Skin epidermis (tissue), 12 donors: ENCODE measurements at regions not wholly inside any gene's neighbourhood (a gene's known extent, or its start where the extent isn't known, plus 50 kb on each side); places are given as distances from the start of the nearest gene placed in this dataset.
"Not testable (repeated sequence)": the region's sequence is repeated elsewhere in the genome, so short reads cannot be mapped to it uniquely, and the experiment has no call there.

Experiments
- H3K27ac ChIP-seq, 21 experiments: fragments of 200-600 bp; sonication (generic) in 11 of 21; one replicate each; pipeline ENCODE4 v1.5.0; 2020; ENCODE audit warnings: mild to moderate bottlenecking in 3 of 21, inconsistent platforms in 2 of 21, moderate library complexity in 2 of 21
- H3K4me3 ChIP-seq, 7 experiments: fragments of 200-600 bp; sonication (generic) in 2 of 7; one replicate each; pipeline ENCODE4 v1.5.0; 2020; ENCODE audit warnings: inconsistent platforms in 2 of 7, mild to moderate bottlenecking in 2 of 7, moderate library complexity in 1 of 7

DNA sequence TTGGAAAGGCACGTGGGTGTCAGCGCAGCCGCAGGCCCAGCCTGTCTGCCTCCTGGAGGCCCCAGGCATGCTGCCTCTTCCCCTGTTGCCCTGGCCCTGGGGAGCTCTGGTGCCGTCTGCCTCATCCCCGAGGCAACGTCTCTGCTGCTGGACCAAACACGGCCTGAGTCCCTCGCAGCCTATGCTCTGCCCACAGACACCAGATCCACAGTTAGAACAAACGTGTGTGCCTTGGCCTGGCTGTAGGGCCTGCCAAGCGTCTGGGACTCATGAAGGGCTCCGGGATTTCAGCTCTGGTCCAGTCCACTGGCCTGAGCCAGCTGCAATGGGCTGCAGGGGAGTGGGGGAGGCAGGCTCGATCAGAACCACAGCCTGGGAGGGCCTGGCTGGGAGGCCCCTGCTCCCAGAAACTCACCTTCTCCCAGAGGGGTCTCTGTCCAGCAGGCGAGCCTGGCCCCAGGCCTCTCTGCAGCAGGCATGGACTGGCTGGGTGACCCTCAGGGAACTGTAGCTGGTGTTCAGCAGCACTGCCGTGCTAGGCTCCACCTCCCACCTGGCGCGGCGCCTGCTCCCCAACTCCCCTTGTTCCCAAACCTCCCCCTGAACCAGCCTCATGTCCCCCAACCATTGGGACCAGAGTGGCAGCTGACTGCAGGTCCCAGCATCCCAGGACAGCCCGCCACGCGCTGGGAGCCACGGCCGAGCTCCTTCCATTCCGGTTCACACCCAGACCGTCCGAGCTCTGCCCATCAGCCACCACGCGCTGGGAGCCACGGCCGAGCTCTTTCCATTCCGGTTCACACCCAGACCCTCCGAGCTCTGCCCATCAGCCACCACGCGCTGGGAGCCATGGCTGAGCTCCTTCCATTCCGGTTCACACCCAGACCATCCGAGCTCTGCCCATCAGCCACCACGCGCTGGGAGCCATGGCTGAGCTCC lies 197.0 kb downstream of the DLL1 start:
- no peak overlapping the region for H3K27ac ChIP-seq
- H3K4me3 ChIP-seq = no peak overlapping the region

DNA sequence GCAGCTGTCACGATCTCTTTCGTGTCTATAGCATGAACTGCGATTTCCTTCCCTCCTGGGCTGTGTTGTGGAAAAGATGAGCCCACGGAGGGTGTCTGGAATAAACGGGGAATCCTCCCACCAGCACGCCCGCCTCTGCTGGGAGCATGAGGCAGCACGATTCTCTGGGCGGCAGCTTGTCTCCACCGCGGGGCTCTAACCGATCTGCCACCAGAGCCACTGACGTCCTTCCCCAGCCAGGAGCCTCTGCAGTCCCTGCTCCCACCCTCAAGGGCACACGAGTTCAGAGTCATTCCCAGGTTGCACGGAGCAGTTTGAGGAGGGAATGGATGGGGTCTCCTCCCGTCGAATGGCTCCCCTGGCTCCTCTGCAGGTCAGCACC lies 197.6 kb downstream of the DLL1 start:
- Histone ChIP-seq H3K4me3 (no peak overlapping the region), H3K27ac (no peak overlapping the region)

DNA sequence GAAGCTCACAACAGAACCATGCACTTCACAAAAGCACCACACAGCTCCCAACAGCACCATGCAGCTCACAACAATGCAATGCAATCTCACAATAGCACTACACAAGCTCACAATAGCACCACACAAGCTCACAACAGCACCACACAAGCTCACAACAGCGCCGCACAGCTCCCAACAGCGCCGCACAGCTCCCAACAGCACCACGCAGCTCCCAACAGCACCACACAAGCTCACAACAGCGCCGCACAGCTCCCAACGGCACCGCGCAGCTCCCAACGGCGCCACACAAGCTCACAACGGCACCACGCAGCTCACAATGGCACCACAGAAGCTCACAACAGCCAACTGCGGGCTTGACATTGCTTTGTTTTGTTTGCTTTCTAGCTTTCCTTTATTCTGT lies 198.1 kb downstream of the DLL1 start:
- Histone ChIP-seq H3K4me3 (no peak overlapping the region), H3K27ac (no peak overlapping the region)

DNA sequence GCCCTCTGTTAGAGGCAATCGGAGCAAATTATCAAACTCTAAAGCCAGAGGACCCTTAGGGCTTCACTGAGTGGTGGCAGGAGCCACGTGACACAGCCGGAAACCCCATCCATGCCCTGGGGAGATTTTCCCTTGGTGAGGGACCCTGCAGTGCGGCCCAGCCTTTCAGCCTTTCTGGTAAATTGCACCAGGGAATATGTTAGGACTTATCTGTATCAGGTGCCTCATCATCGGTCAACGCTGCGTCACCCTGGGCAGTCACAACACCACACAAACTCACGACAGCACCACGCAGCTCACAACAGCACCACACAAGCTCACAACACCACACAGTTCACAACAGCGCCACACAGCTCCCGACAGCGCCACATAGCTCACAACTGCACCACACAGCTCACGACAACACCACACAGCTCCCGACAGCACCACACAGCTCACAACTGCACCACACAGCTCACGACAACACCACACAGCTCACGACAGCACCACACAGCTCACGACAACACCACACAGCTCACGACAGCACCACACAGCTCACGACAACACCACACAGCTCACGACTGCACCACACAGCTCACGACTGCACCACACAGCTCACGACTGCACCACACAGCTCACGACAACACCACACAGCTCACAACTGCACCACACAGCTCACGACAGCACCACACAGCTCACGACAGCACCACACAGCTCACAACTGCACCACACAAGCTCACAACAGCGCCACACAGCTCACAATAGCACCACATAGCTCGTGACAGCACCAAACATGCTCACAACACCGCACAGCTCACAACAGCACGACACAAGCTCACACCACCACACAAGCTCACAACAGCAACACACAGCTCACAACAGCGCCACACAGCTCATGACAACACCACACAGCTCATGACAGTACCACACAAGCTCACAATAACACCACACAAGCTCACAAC lies 199.0 kb downstream of the DLL1 start:
- H3K4me3 ChIP-seq = no peak overlapping the region
- H3K27ac ChIP-seq = no peak overlapping the region

DNA sequence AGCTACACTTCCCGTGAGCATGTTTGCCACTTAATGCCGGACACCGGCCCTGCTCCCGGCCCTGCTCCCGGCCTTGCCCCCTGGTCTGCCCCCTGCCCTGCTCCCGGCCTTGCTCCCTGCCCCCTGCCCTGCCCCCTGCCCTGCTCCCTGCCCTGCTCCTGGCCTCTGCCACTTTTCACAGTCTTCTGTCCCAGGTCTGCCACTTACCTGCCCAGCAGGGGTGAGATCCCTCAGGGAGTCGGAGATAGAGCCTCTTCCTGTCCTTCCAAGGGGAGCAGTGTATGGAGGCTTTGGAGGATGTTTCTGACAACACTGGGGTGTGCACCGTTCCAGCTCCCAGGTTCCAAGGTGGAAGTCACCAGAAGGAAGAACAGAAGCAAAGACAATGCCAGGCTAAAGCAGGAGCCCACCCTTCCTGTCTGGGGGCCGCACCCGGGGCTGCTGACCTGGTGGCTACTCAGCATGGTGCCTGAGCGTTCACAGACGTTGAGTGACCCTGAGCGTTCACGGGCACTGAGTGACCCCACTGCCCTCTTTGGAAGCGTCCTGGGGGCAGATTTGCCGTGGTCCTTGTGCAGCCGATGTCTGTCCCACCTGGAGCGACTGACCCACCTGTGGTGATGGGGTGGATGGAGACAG lies 199.8 kb downstream of the DLL1 start:
- Histone ChIP-seq H3K27ac (no peak overlapping the region), H3K4me3 (no peak overlapping the region)

DNA sequence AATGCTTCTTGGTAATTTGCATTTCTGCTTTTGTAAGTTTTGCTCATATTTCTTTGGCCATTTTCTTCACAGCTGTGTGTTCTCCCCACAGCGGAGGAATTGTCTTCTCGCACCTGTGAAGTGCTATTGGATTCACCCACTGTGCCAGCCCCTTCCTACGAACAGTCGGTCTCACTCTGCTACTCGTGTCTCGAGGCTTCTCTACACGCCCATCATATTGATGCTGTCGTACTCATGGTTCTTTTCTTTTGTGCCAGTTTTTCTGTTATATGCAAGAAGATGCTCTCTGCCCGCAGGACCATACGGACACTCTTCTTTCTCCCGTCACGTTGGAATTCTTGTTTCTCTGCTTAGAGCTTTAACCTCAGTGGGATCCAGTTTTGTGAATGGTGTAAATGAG lies 200.3 kb downstream of the DLL1 start:
- H3K27ac ChIP-seq = peak overlapping the region in 1 of 21 experiments; percentile 59

DNA sequence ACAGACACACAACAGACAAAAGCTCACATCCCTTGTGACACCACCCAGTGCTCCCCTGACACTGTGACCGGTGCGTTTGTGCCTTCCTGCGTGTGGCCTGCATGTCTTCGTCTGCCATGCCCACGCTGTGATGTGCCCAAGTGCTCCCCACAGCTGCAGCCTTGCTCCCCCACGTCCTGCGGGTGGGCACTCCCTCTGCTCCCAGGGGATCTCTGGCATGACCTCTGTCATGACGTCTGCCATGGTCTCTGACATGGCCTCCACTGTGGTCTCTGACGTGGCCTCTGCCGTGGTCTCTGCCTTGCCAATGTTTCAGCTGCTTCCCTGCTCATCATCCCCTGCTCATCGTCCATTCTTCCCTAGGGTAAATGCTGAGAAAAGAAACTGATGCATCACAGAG lies 200.9 kb downstream of the DLL1 start:
- Histone ChIP-seq H3K27ac (peak overlapping the region in 3 of 21 experiments; percentile 59 to 84 (median 83)), H3K4me3 (no peak overlapping the region)

More for the DNA sequence above, 200.3 kb downstream of the DLL1 start:
- no peak overlapping the region for H3K4me3 ChIP-seq

DNA sequence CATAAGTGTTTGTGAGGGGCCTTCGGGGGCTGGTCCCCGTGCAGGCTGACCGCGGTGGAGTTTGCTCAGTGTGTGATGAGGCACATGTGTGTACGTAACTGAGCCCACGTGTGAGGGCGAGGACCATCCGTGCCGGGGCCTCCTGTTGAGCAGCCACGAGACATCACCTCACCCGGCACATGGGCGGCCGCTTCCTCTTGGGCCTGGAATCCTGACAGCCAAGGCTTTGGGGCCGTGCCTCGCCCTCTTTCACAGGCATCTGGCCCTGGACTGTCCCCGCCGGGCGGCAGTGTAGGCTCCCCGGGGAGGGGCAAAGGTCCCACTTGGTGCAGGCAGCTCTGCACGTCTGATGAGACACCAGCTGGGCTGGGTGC lies 202.3 kb downstream of the DLL1 start:
- Histone ChIP-seq H3K27ac (peak overlapping the region in 14 of 21 experiments; percentile 3 to 84 (median 44)), H3K4me3 (peak overlapping the region in 2 of 7 experiments; percentile 14 to 24)

DNA sequence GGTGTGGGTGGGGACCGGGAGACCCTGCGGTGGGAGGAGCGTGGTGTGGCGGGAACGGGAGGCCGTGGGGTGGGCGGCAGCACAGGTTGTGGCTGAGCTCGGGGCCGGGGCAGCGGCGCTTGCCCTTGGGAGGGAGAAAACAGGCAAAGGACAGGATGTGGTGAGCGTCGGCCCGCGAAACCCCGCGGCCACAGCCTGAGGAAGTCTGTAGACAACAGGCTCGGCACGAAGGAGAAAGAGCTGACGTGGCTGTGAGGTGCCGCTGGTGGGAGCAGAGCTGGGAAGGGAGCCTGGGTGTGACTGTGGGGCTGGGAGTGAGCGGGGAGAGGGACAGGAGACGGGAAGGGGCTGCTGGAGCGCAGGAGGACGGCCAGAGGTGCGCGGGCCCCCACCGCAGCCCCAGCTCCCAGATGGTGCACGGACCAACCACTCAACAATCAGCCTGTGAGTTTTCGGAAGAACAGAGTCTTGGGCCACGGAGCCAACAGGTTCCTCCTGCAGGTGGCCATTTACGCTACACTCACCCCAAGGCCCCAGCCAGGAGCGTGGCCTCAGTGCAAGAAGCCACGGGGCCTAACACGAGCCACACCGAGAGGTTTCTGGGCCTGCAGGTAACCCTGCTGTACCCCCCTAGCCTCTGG lies 202.8 kb downstream of the DLL1 start:
- peak overlapping the region in 14 of 21 experiments; percentile 3 to 84 (median 40) for H3K27ac ChIP-seq
- H3K4me3 ChIP-seq = peak overlapping the region in 5 of 7 experiments; percentile 2 to 24 (median 14)

DNA sequence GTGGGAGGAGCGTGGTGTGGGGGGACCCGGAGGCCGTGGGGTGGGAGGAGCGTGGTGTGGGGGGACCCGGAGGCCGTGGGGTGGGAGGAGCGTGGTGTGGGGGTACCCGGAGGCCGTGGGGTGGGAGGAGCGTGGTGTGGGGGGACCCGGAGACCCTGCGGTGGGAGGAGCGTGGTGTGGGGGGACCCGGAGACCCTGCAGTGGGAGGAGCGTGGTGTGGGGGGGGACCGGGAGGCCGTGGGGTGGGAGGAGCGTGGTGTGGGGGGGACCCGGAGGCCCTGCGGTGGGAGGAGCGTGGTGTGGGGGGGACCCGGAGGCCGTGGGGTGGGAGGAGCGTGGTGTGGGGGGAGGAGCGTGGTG lies 203.5 kb downstream of the DLL1 start:
- H3K4me3 ChIP-seq, H3K27ac ChIP-seq: not testable (repeated sequence)

DNA sequence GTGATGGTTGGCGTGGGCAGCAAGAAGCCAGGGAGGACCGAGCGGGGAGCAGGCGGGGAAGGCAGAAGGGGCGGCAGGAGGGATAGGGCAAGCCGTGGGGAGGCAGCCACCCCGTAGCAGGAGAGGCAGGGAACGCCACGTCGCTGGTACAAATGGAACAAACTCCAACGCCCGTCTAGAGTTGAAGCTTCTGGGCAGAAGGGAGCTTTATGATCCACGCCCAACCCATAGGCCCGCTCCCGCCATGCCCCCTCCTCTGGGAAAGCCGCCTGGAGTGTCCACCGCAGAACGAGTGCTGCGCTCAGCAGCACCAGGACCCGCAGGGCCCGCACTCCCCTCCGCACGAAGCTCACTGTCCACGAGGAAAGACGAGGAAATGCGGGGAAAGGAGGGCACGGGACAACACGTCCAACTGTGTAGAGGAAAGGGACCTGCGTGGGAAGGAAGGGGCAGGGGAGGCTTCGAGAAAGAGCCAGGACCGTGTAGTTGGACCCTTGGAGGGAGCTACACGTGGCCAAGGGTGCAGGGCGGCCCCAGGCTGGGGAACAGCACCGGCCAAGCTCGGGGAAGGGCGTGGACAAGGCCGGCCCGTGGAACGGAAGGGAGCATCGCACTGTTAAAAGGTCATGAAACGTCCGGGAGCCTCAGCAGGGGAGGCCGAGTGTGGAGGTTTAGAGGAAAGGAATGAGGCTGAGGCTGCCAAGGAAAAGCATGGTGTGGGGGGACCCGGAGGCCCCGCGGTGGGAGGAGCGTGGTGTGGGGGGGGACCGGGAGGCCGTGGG lies 204.0 kb downstream of the DLL1 start:
- Histone ChIP-seq H3K4me3 (no peak overlapping the region), H3K27ac (peak overlapping the region in 1 of 21 experiments; percentile 33)

DNA sequence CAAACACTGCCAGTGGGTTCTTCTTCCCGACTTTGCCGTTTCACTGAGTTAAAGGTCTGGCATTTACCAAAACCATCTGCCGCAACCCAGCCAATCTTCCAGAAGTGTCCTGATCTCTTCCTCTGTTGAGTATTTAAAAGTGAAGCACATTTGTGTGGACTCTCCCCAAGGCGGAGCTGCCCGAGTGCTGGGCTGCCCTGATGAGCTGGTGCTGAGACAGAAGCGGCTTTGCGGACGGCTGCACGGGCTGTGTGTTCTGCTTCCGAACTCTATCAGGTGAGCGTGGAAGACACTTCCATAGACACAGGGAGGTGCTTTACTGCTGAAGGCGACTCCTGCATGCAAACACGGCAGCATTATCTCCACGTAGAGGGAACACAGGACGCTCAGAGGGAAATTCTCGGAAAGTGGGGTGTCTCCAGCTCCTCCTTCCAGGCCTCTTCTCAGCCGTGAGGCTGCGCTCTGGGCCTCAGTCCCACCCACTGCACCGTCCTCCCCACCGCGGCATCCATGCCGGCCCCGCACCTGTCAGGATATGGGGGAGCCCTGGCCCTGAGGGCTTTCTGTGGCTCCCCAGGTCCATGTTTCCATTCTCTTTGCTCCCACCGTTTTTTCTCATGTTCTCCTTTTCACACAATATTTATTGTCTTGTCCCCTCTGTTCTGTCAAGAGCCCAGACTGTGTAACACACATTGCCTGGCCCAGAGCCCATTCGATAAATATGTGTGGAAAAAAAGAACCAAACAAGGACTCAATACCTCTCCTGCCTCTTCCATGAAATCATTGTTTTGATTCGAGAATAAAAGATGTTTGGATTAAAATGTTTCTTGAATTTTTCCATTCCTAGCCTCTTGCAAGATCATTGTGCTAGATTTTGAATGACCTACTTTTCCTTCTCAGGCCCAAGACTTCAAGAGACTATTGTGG lies 205.1 kb downstream of the DLL1 start:
- Histone ChIP-seq H3K27ac (peak overlapping the region in 1 of 21 experiments; percentile 18), H3K4me3 (no peak overlapping the region)

DNA sequence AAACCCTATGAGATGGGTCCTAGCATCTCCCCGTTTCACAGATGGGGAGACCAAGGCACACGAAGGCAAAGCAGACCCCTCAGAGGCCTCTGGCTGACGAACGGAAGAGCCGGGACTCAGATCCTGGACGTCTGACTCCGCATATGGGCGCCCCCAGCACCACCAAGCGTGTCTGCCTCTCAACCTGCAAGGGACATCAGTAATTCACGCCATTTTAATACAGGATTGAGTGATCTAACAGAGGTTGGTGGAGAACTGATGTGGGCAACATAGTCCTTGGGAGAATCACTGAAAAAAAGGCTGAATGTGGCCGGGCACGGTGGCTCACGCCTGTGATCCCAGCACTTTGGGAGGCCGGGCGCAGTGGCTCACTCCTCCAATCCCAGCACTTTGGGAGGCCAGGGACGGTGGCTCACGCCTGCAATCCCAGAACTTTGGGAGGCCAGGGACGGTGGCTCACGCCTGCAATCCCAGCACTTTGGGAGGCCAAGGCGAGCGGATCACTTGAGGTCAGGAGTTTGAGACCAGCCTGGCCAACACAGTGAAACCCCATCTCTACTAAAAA lies 206.6 kb downstream of the DLL1 start:
- no peak overlapping the region for H3K27ac ChIP-seq

DNA sequence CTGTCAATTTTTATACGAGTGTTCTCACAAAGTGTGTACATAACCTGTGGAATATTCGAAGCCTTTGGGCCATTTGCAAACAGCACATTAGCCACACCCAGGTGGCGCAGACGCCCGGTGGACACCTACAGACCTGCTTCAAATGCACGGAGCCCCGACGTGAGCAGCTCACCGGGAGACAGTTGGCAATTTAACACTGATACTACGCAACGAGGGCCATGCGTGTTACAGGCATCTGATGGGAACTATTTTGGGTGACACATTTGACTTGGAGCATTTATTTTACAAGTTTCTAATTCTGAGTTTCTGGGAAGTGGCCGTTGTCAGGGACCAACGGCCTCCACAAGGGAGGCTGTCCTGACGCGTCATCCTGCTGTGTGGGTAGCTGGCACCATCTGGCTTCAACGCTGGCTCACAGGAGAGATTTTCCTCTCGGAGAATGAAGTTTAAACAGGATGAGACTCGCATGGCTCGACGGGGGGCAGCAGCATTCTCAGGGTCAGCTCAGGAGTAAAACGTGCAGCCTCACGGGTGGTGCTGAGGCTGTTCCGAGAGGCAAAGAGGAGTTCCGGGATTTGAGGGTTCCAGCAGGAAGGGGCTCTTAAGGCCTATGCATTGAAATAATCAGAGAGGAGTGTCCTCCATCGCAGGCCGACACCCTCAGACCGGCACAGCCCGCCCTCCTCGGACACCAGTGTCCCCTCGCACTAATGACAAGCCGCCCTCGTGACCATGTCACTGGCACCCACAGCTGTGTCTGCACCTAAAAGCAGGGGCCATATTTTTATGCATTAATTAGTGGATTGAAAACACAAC lies 207.4 kb downstream of the DLL1 start:
- no peak overlapping the region for H3K27ac ChIP-seq

More for the DNA sequence above, 206.6 kb downstream of the DLL1 start:
- no peak overlapping the region for H3K4me3 ChIP-seq

DNA sequence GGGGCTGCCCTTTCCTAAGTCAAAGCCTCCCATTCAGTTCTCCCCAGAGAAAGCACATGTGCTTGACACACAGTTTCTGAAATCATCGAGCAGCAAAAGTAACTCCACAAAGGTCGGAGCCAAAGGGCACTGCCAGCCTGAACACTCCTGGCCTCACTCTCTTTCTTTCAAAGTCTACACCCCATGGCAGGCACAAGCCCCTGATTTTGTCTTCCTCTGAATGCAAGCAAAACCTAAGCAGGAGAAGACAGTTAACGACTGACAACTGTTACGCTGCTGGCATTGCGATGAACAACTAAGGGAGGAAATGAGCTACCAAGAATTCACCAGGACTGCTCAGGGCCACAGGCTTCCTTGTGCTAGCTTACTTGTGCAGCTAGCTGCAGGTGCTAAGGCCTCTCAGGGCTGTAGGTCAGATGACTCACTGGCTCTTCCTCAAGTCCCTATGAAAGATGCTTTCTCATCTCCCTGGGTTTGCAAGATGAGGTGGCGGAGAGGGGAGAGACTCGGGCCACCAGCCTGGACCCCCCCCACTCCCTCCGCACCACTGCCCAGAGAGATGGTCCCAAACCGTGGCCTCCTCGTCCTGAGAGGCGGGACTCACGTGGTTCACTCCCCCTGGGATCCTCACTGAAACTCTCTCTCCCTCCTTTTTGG lies 208.2 kb downstream of the DLL1 start:
- no peak overlapping the region for H3K4me3 ChIP-seq
- no peak overlapping the region for H3K27ac ChIP-seq

More for the DNA sequence above, 207.4 kb downstream of the DLL1 start:
- H3K4me3 ChIP-seq = no peak overlapping the region

DNA sequence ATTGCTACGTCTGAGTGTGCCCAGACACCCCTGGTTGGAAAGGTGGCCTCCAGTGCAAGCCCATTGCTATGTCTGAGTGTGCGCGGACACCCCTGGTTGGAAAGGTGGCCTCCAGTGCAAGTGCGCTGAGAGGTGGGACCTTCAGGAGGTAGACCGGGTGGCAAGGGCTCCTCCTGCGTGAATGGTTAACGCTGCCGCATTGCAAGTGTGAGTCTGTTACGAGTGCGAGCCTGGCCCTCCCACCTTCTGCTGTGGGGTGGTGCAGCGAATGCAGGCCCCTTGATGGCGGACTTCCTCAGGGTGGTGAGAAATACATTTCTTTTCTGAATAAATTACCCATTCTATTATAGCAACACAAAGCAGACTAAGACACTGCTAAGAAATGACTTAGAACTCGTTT lies 208.8 kb downstream of the DLL1 start:
- Histone ChIP-seq H3K27ac (no peak overlapping the region), H3K4me3 (no peak overlapping the region)
